Naive thymus-derived CD4-positive, alpha-beta T cell (primary cell): ENCODE measurements at regions not wholly inside any gene's neighbourhood (a gene's known extent, or its start where the extent isn't known, plus 50 kb on each side); places are given as distances from the start of the nearest gene placed in this dataset.

Source experiments
- ATAC-seq: fragments of 150-1000 bp; cut with Tn5 transposase; 2 replicates; pipeline ENCODE4 v1.10.0; 2021; ENCODE audit warnings: mild to moderate bottlenecking, moderate library complexity
- CTCF ChIA-PET: fragments of 350-600 bp; sonication (Branson Sonifier 250); formaldehyde crosslinking; loops from one replicate; lab custom pipeline; 2021; ENCODE audit warnings: antibody characterized with exemption; lab: Charles Lee
- POLR2A ChIA-PET: fragments of 350-600 bp; sonication (Branson Sonifier 250); formaldehyde crosslinking; loops from one replicate; lab custom pipeline; 2021; ENCODE audit warnings: antibody characterized with exemption, inconsistent platforms; lab: Charles Lee
- DNase-seq, 9 donors: peaks; one replicate each; pipeline versions ENCODE4 v3.0.0 to v3.0.0-alpha.2; 2020 to 2022; ENCODE audit warnings: mixed read lengths in 1 of 9
- H3K27ac ChIP-seq: one replicate; pipeline ENCODE4 v1.7.0; 2013; ENCODE audit warnings: mild to moderate bottlenecking, low read depth, low read length, moderate library complexity
- H3K27me3 ChIP-seq, 2 donors: one replicate each; pipeline ENCODE4 v1.7.0; 2013; ENCODE audit warnings: low read length in 2 of 2, mild to moderate bottlenecking in 2 of 2, moderate library complexity in 2 of 2; ENCODE audit not compliant: control insufficient read depth in 2 of 2, insufficient read depth in 2 of 2
- H3K36me3 ChIP-seq, 3 experiments: 1 replicate in 2 of 3; 2 replicates in 1 of 3; pipeline ENCODE4 v1.7.0; 2013; ENCODE audit warnings: low read length in 3 of 3, mild to moderate bottlenecking in 3 of 3, moderate library complexity in 1 of 3; ENCODE audit not compliant: insufficient read depth in 3 of 3, control insufficient read depth in 2 of 3
- H3K4me1 ChIP-seq, 2 donors: one replicate each; pipeline ENCODE4 v1.7.0; 2013; ENCODE audit warnings: low read length in 2 of 2, mild to moderate bottlenecking in 2 of 2, moderate library complexity in 1 of 2; ENCODE audit not compliant: control insufficient read depth in 2 of 2, insufficient read depth in 2 of 2
- H3K4me3 ChIP-seq: 2 replicates; pipeline ENCODE4 v1.7.0; 2013; ENCODE audit warnings: mild to moderate bottlenecking, low read length
- H3K9me3 ChIP-seq, 3 experiments: 1 replicate in 2 of 3; 2 replicates in 1 of 3; pipeline ENCODE4 v1.7.0; 2013; ENCODE audit warnings: low read length in 3 of 3; ENCODE audit not compliant: control insufficient read depth in 2 of 3
- H3K27ac Mint-ChIP-seq, 9 donors: one replicate each; pipeline ENCODE4 v1.8.0; 2020 to 2022; ENCODE audit warnings: mixed read lengths in 9 of 9, mild to moderate bottlenecking in 8 of 9, moderate library complexity in 5 of 9, inconsistent platforms in 2 of 9
- H3K27me3 Mint-ChIP-seq, 5 donors: one replicate each; pipeline ENCODE4 v1.8.0; 2021 to 2022; ENCODE audit warnings: mixed read lengths in 5 of 5, mild to moderate bottlenecking in 1 of 5
- H3K36me3 Mint-ChIP-seq, 5 donors: one replicate each; pipeline ENCODE4 v1.8.0; 2020 to 2022; ENCODE audit warnings: mixed read lengths in 5 of 5, mild to moderate bottlenecking in 3 of 5, inconsistent platforms in 1 of 5
- H3K4me1 Mint-ChIP-seq, 7 donors: one replicate each; pipeline ENCODE4 v1.8.0; 2020 to 2022; ENCODE audit warnings: mixed read lengths in 7 of 7, mild to moderate bottlenecking in 3 of 7, inconsistent platforms in 1 of 7
- H3K4me3 Mint-ChIP-seq, 10 donors: one replicate each; pipeline ENCODE4 v1.8.0; 2020 to 2022; ENCODE audit warnings: mild to moderate bottlenecking in 10 of 10, mixed read lengths in 10 of 10, moderate library complexity in 6 of 10, inconsistent platforms in 2 of 10
- H3K9me3 Mint-ChIP-seq, 11 donors: one replicate each; pipeline ENCODE4 v1.8.0; 2020 to 2022; ENCODE audit warnings: mixed read lengths in 11 of 11, mild to moderate bottlenecking in 4 of 11, inconsistent platforms in 1 of 11, moderate library complexity in 1 of 11
- intact Hi-C, 2 donors: fragments of 100-400 bp; cut with micrococcal nuclease; formaldehyde crosslinking; loops; one replicate each; pipeline ENCODE4 v1.15.1; 2023

- no peaks in the 10 kb centered on the region for H3K27me3 ChIP-seq
Observed at GRCh38 chr4:44002368-44002767, 446.2 kb downstream of the KCTD8 start.

GRCh38 chr4:44016570-44017421, 431.8 kb downstream of the KCTD8 start:
- Histone ChIP-seq H3K27me3 (no peaks in the 10 kb centered on the region), H3K36me3 (no peaks in the 10 kb centered on the region), H3K4me3 (no peak overlapping the region), H3K9me3 (no peaks in the 10 kb centered on the region), H3K4me1 (no peaks in the 10 kb centered on the region), H3K27ac (no peak overlapping the region)
- POLR2A ChIA-PET, result no interaction called here
- Mint-ChIP-seq H3K4me1 (no peaks in the 10 kb centered on the region), H3K27me3 (no peaks in the 10 kb centered on the region), H3K4me3 (no peak overlapping the region), H3K9me3 (peaks cover 1 to 17% (median 6%) of the 10 kb centered on the region in 11 donors), H3K27ac (no peak overlapping the region), H3K36me3 (no peaks in the 10 kb centered on the region)
- CTCF ChIA-PET, result no interaction called here
- DNase-seq (no peak), ATAC-seq (no peak)
- intact Hi-C loops, result no loop called here

More at GRCh38 chr4:44002368-44002767, 446.2 kb downstream of the KCTD8 start:
- POLR2A ChIA-PET, result no interaction called here
- no peaks in the 10 kb centered on the region for H3K4me1 ChIP-seq
- DNase-seq, result no peak
- H3K36me3 ChIP-seq, result no peaks in the 10 kb centered on the region
- CTCF ChIA-PET, result no interaction called here
- no peak for ATAC-seq
- H3K27ac ChIP-seq, result no peak overlapping the region
- no peaks in the 10 kb centered on the region for H3K9me3 ChIP-seq
- H3K27me3 Mint-ChIP-seq, result no peaks in the 10 kb centered on the region
- no peak overlapping the region for H3K4me3 ChIP-seq
- H3K4me3 Mint-ChIP-seq, result no peak overlapping the region
- no peaks in the 10 kb centered on the region for H3K36me3 Mint-ChIP-seq
- H3K9me3 Mint-ChIP-seq, result peaks cover 0 to 4% (median 0%) of the 10 kb centered on the region in 11 donors
- H3K4me1 Mint-ChIP-seq, result no peaks in the 10 kb centered on the region
- H3K27ac Mint-ChIP-seq, result no peak overlapping the region
- intact Hi-C loops, result no loop called here

GRCh38 chr4:44017422-44017739, 431.2 kb downstream of the KCTD8 start:
- ChIA-PET POLR2A (no interaction called here), CTCF (no interaction called here)
- Mint-ChIP-seq H3K27me3 (no peaks in the 10 kb centered on the region), H3K4me1 (no peaks in the 10 kb centered on the region), H3K27ac (no peak overlapping the region), H3K4me3 (no peak overlapping the region), H3K36me3 (no peaks in the 10 kb centered on the region), H3K9me3 (peaks cover 1 to 17% (median 6%) of the 10 kb centered on the region in 11 donors)
- intact Hi-C loops, result no loop called here
- Histone ChIP-seq H3K9me3 (no peaks in the 10 kb centered on the region), H3K27me3 (no peaks in the 10 kb centered on the region), H3K36me3 (no peaks in the 10 kb centered on the region), H3K4me3 (no peak overlapping the region), H3K27ac (no peak overlapping the region), H3K4me1 (no peaks in the 10 kb centered on the region)
- no peak for DNase-seq
- no peak for ATAC-seq

- Mint-ChIP-seq H3K27me3 (no peaks in the 10 kb centered on the region), H3K27ac (no peak overlapping the region), H3K4me1 (no peaks in the 10 kb centered on the region), H3K4me3 (no peak overlapping the region), H3K9me3 (peaks cover 1 to 16% (median 7%) of the 10 kb centered on the region in 11 donors), H3K36me3 (no peaks in the 10 kb centered on the region)
- intact Hi-C loops, result no loop called here
- ChIA-PET POLR2A (no interaction called here), CTCF (no interaction called here)
- H3K4me3 ChIP-seq, result no peak overlapping the region
- H3K9me3 ChIP-seq, result no peaks in the 10 kb centered on the region
- H3K4me1 ChIP-seq, result no peaks in the 10 kb centered on the region
- DNase-seq, result no peak
- no peak for ATAC-seq
- H3K27ac ChIP-seq, result no peak overlapping the region
- H3K36me3 ChIP-seq, result no peaks in the 10 kb centered on the region
- no peaks in the 10 kb centered on the region for H3K27me3 ChIP-seq
Observed at GRCh38 chr4:44019721-44020120, 428.9 kb downstream of the KCTD8 start.

- Histone ChIP-seq H3K36me3 (no peaks in the 10 kb centered on the region), H3K9me3 (no peaks in the 10 kb centered on the region), H3K27ac (no peak overlapping the region), H3K4me1 (no peaks in the 10 kb centered on the region), H3K27me3 (no peaks in the 10 kb centered on the region), H3K4me3 (no peak overlapping the region)
- Mint-ChIP-seq H3K4me3 (no peak overlapping the region), H3K27me3 (no peaks in the 10 kb centered on the region), H3K36me3 (no peaks in the 10 kb centered on the region), H3K4me1 (no peaks in the 10 kb centered on the region), H3K9me3 (peaks cover 0 to 20% (median 5%) of the 10 kb centered on the region in 11 donors), H3K27ac (no peak overlapping the region)
- ATAC-seq (no peak), DNase-seq (no peak)
- intact Hi-C loops, result no loop called here
- ChIA-PET POLR2A (no interaction called here), CTCF (no interaction called here)
Observed at GRCh38 chr4:44025376-44026020, 423.1 kb downstream of the KCTD8 start.

GRCh38 chr4:44038811-44039210, 409.8 kb downstream of the KCTD8 start:
- no peaks in the 10 kb centered on the region for H3K9me3 ChIP-seq
- Mint-ChIP-seq H3K9me3 (peaks cover 0 to 34% (median 6%) of the 10 kb centered on the region in 11 donors), H3K36me3 (peaks cover 0 to 3% (median 0%) of the 10 kb centered on the region in 5 donors), H3K27me3 (no peaks in the 10 kb centered on the region), H3K4me3 (no peak overlapping the region), H3K27ac (no peak overlapping the region), H3K4me1 (no peaks in the 10 kb centered on the region)
- intact Hi-C loops, result no loop called here
- no peaks in the 10 kb centered on the region for H3K36me3 ChIP-seq
- ChIA-PET CTCF (no interaction called here), POLR2A (no interaction called here)
- no peak for DNase-seq
- ATAC-seq, result no peak
- no peak overlapping the region for H3K27ac ChIP-seq
- no peaks in the 10 kb centered on the region for H3K27me3 ChIP-seq
- H3K4me3 ChIP-seq, result no peak overlapping the region
- no peaks in the 10 kb centered on the region for H3K4me1 ChIP-seq

- Histone ChIP-seq H3K27ac (no peak overlapping the region), H3K36me3 (no peaks in the 10 kb centered on the region), H3K9me3 (no peaks in the 10 kb centered on the region), H3K4me1 (no peaks in the 10 kb centered on the region), H3K4me3 (no peak overlapping the region), H3K27me3 (no peaks in the 10 kb centered on the region)
- H3K27ac Mint-ChIP-seq, result no peak overlapping the region
- no peaks in the 10 kb centered on the region for H3K36me3 Mint-ChIP-seq
- no peaks in the 10 kb centered on the region for H3K4me1 Mint-ChIP-seq
- DNase-seq, result no peak
- CTCF ChIA-PET, result no interaction called here
- H3K27me3 Mint-ChIP-seq, result no peaks in the 10 kb centered on the region
- ATAC-seq, result no peak
- intact Hi-C loops, result no loop called here
- POLR2A ChIA-PET, result no interaction called here
- peaks cover 0 to 21% (median 3%) of the 10 kb centered on the region in 11 donors for H3K9me3 Mint-ChIP-seq
- no peak overlapping the region for H3K4me3 Mint-ChIP-seq
Observed at GRCh38 chr4:44046491-44046890, 402.1 kb downstream of the KCTD8 start.
